Body of pancreas (tissue), 4 donors: ENCODE measurements at regions not wholly inside any gene's neighbourhood (a gene's known extent, or its start where the extent isn't known, plus 50 kb on each side); places are given as distances from the start of the nearest gene placed in this dataset.

Experiments
- ATAC-seq: fragments of 150-250 bp; one replicate; pipeline ENCODE4 v1.9.1; 2016
- DNase-seq, 4 donors: peaks; one replicate each; pipeline ENCODE4 v3.0.0-alpha.2; 2019
- H3K27ac ChIP-seq, 4 donors: fragments of 200-600 bp; sonication (generic); 1 replicate in 3 of 4; 2 replicates in 1 of 4; pipeline versions ENCODE4 v1.5.1 to v1.6.1; 2016 to 2019; ENCODE audit warnings: mild to moderate bottlenecking in 1 of 4, mixed read lengths in 1 of 4, moderate library complexity in 1 of 4
- H3K27me3 ChIP-seq, 2 donors: fragments of 200-600 bp; sonication (generic); one replicate each; pipeline ENCODE4 v1.6.0; 2016; ENCODE audit warnings: mild to moderate bottlenecking in 1 of 2
- H3K36me3 ChIP-seq, 2 donors: fragments of 200-600 bp; sonication (generic); replicated peaks in 1 of 2; 2 replicates each; pipeline ENCODE4 v1.5.1; 2016; ENCODE audit warnings: low read depth in 2 of 2; ENCODE audit not compliant: insufficient read depth in 1 of 2
- H3K4me1 ChIP-seq: fragments of 200-600 bp; sonication (generic); one replicate; pipeline ENCODE4 v1.6.0; 2016
- H3K4me3 ChIP-seq, 2 donors: fragments of 200-600 bp; sonication (generic); 1 replicate in 1 of 2; 2 replicates in 1 of 2; pipeline ENCODE4 v1.5.1; 2016 to 2019
- H3K9me3 ChIP-seq, 3 donors: fragments of 200-600 bp; sonication (generic); 1 replicate in 2 of 3; 2 replicates in 1 of 3; pipeline ENCODE4 v1.5.1; 2016
- CTCF ChIP-seq, 7 experiments: fragments of 450-650 bp in 4 of 7; fragments of 200-600 bp in 3 of 7; sonication (generic) in 3 of 7; IDR thresholded peaks; one replicate each; pipeline ENCODE4 v1.5.1; 2016 to 2019; ENCODE audit warnings: antibody characterized with exemption in 7 of 7
- POLR2A ChIP-seq, 3 donors: fragments of 450-650 bp; IDR thresholded peaks; one replicate each; pipeline ENCODE4 v1.6.1; 2016; ENCODE audit warnings: antibody characterized with exemption in 3 of 3, mild to moderate bottlenecking in 2 of 3
- WGBS, 2 donors: methylation state at CpG; one replicate each; pipeline ENCODE4 v1.1.5; 2017; 5-methylcytosine and 5-hydroxymethylcytosine counted together
- intact Hi-C: fragments of 100-400 bp; cut with DNase I; formaldehyde crosslinking; loops from one replicate; pipeline ENCODE4 v1.15.1; 2023

GRCh38 chr5:4097199-4097598 lies 501.6 kb downstream of the IRX1 start:
- Histone ChIP-seq H3K36me3 (no peaks in the 10 kb centered on the region), H3K27ac (no peak overlapping the region), H3K9me3 (no peaks in the 10 kb centered on the region), H3K4me3 (no peak overlapping the region), H3K4me1 (no peaks in the 10 kb centered on the region), H3K27me3 (no peaks in the 10 kb centered on the region)
- no peak for DNase-seq
- intact Hi-C loops: no loop called here
- no peak for ATAC-seq
- no peak for TF ChIP-seq CTCF (IDR thresholded peaks at IDR 0.05)
- no peak for TF ChIP-seq POLR2A (IDR thresholded peaks at IDR 0.05)
- WGBS, 2 donors: 53 to 62% methylated on average over 6 of the region's 6 CpGs

- no peaks in the 10 kb centered on the region for H3K9me3 ChIP-seq
- ATAC-seq (no peak), DNase-seq (no peak)
- H3K27me3 ChIP-seq: no peaks in the 10 kb centered on the region
- no peak for TF ChIP-seq CTCF (IDR thresholded peaks at IDR 0.05)
- H3K27ac ChIP-seq: no peak overlapping the region
- H3K4me3 ChIP-seq: no peak overlapping the region
- no peaks in the 10 kb centered on the region for H3K36me3 ChIP-seq
- WGBS, 2 donors: 69% methylated on average over 9 of the region's 9 CpGs
- intact Hi-C loops: no loop called here
- no peaks in the 10 kb centered on the region for H3K4me1 ChIP-seq
Observed at GRCh38 chr5:4098226-4098625, 502.6 kb downstream of the IRX1 start.

- WGBS, 2 donors: 45 to 46% methylated on average over 7 of the region's 7 CpGs
Observed at GRCh38 chr5:4099386-4099785, 503.8 kb downstream of the IRX1 start.

GRCh38 chr5:4100739-4101138 lies 505.1 kb downstream of the IRX1 start:
- H3K4me3 ChIP-seq: no peak overlapping the region
- H3K9me3 ChIP-seq: no peaks in the 10 kb centered on the region
- 41 to 49% methylated on average over 14 of the region's 14 CpGs for WGBS, 2 donors
- no peaks in the 10 kb centered on the region for H3K36me3 ChIP-seq
- ATAC-seq: no peak
- H3K27me3 ChIP-seq: no peaks in the 10 kb centered on the region
- no peaks in the 10 kb centered on the region for H3K4me1 ChIP-seq
- TF ChIP-seq CTCF (IDR thresholded peaks at IDR 0.05) (no peak), POLR2A (IDR thresholded peaks at IDR 0.05) (no peak)
- no peak overlapping the region for H3K27ac ChIP-seq
- intact Hi-C loops: no loop called here
- no peak for DNase-seq

More at GRCh38 chr5:4099386-4099785, 503.8 kb downstream of the IRX1 start:
- Histone ChIP-seq H3K27me3 (no peaks in the 10 kb centered on the region), H3K36me3 (no peaks in the 10 kb centered on the region), H3K9me3 (no peaks in the 10 kb centered on the region), H3K27ac (no peak overlapping the region), H3K4me1 (no peaks in the 10 kb centered on the region), H3K4me3 (no peak overlapping the region)
- intact Hi-C loops: no loop called here
- no peak for ATAC-seq
- DNase-seq: no peak
- TF ChIP-seq CTCF (IDR thresholded peaks at IDR 0.05): no peak
- no peak for TF ChIP-seq POLR2A (IDR thresholded peaks at IDR 0.05)

- WGBS, 2 donors: 66 to 85% methylated on average over 12 of the region's 12 CpGs
- TF ChIP-seq POLR2A (IDR thresholded peaks at IDR 0.05) (no peak), CTCF (IDR thresholded peaks at IDR 0.05) (no peak)
- intact Hi-C loops: no loop called here
- Histone ChIP-seq H3K4me1 (no peaks in the 10 kb centered on the region), H3K27me3 (no peaks in the 10 kb centered on the region), H3K27ac (no peak overlapping the region), H3K9me3 (no peaks in the 10 kb centered on the region), H3K4me3 (no peak overlapping the region), H3K36me3 (no peaks in the 10 kb centered on the region)
- no peak for ATAC-seq
- DNase-seq: no peak
Observed at GRCh38 chr5:4101189-4101588, 505.6 kb downstream of the IRX1 start.
